ENCODE measurements at regions not wholly inside any gene's neighbourhood (a gene's known extent, or its start where the extent isn't known, plus 50 kb on each side); places are given as distances from the start of the nearest gene placed in this dataset.
A peak's percentile ranks its signal among the peaks of the same experiment; 100 is the strongest.

DNA sequence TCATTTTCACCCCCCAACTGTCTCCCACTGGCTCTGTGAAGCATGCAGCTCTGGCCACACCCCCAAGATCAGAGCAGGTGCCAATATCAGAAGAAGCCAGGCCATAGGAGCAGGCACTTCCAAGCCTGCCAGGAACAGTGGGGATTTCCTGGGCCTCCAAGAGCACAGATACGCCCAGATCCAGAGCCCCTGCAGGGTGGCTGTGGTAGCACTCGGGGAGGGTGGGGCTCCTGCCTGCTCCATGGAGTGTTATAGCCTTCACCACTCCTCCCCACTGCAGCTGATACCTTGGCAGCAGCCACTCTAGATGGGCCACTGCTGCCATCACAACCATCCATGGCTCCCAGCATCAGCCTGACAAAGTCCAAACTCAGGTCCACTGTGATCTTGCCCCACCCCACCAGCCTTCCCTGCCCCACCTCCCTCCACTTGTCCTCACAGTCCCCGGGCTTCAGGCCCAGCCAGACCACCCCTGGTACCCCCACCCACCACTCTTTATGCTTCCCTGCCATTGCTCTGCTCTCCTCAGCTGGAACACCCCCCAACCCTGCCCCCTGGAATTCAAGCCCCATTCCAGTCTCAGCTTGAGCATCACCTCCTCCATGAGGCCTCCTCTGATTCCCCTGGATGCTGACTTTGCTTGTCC lies 448.3 kb downstream of the MATN1 start:
- no peaks in the 10 kb centered on the region for H3K9me2 ChIP-seq (ENCODE audit: insufficient read depth)
- no peaks in the 10 kb centered on the region for H4K20me1 ChIP-seq (ENCODE audit: insufficient read depth)
- CTCF ChIA-PET = no interaction called here
- DNase-seq (ENCODE audit: low read depth, low spot score) (no peak), ATAC-seq (peak; percentile 16; the same call in 1 of the 2 replicates)
- RAD21 ChIA-PET (ENCODE audit: low non-redundant PET in 1 of 2, low total read pairs in 2 of 2, uncharacterized antibody in 2 of 2, unreplicated experiment in 2 of 2) = no interaction called here
- no peaks in the 10 kb centered on the region for H3K36me3 ChIP-seq (ENCODE audit: control insufficient read depth in 1 of 2, insufficient read depth in 2 of 2, low read length in 2 of 2)
- H3K79me2 ChIP-seq (ENCODE audit: insufficient read depth, low read length) = no peaks in the 10 kb centered on the region
- intact Hi-C loops (cut with micrococcal nuclease) = no loop called here
- TF ChIP-seq SIN3A (IDR thresholded peaks at IDR 0.05; ENCODE audit: low read depth) (no peak), JUND (IDR thresholded peaks at IDR 0.05) (no peak), EGR1 (IDR thresholded peaks at IDR 0.05; ENCODE audit: low read depth) (no peak), POLR2AphosphoS5 (IDR thresholded peaks at IDR 0.05; ENCODE audit: low read depth, low read length) (no peak), ZNF274 (IDR thresholded peaks at IDR 0.05; ENCODE audit: low read depth, low read length) (no peak), ZFX (IDR thresholded peaks at IDR 0.05) (no peak), SRF (IDR thresholded peaks at IDR 0.05; ENCODE audit: low read depth) (no peak), POLR2A (IDR thresholded peaks at IDR 0.05; ENCODE audit: borderline replicate concordance, extremely low read depth, insufficient read depth, insufficient read length) (no peak)
- TF ChIP-seq, protein P1, sequence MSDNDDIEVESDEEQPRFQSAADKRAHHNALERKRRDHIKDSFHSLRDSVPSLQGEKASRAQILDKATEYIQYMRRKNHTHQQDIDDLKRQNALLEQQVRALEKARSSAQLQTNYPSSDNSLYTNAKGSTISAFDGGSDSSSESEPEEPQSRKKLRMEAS (IDR thresholded peaks at IDR 0.05) = no peak
- TF ChIP-seq, protein P2, sequence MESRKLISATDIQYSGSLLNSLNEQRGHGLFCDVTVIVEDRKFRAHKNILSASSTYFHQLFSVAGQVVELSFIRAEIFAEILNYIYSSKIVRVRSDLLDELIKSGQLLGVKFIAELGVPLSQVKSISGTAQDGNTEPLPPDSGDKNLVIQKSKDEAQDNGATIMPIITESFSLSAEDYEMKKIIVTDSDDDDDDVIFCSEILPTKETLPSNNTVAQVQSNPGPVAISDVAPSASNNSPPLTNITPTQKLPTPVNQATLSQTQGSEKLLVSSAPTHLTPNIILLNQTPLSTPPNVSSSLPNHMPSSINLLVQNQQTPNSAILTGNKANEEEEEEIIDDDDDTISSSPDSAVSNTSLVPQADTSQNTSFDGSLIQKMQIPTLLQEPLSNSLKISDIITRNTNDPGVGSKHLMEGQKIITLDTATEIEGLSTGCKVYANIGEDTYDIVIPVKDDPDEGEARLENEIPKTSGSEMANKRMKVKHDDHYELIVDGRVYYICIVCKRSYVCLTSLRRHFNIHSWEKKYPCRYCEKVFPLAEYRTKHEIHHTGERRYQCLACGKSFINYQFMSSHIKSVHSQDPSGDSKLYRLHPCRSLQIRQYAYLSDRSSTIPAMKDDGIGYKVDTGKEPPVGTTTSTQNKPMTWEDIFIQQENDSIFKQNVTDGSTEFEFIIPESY (IDR thresholded peaks at IDR 0.05; ENCODE audit: extremely low read depth, insufficient replicate concordance, low read length) = no peak
- no TSS peak for BruUV-seq (replicated peaks)
- no peaks in the 10 kb centered on the region for H3K9me3 ChIP-seq (ENCODE audit: control insufficient read depth in 1 of 2, insufficient read depth in 1 of 2, low read depth in 1 of 2, low read length in 2 of 2)
- H3K4me1 ChIP-seq (ENCODE audit: control insufficient read depth in 1 of 2, insufficient read depth in 2 of 2, low read length in 2 of 2) = no peaks in the 10 kb centered on the region
- peaks cover 51% of the 10 kb centered on the region for H3K27me3 ChIP-seq (ENCODE audit: insufficient read depth, low read length)
- H2AFZ ChIP-seq (ENCODE audit: low read depth, low read length, poor library complexity, severe bottlenecking) = no peak overlapping the region
- H3K4me2 ChIP-seq (ENCODE audit: low read length) = no peak overlapping the region
- H3K4me3 ChIP-seq (replicated peaks in 1 of 2; ENCODE audit: low read depth in 1 of 2, low read length in 2 of 2) = no peak overlapping the region
- POLR2A ChIA-PET = no interaction called here
- no peak overlapping the region for H3K27ac ChIP-seq (ENCODE audit: low read depth, low read length)
- H3K9ac ChIP-seq (ENCODE audit: low read length) = no peak overlapping the region

All from HCT116 (cell line).